ENCODE measurements at regions not wholly inside any gene's neighbourhood (a gene's known extent, or its start where the extent isn't known, plus 50 kb on each side); places are given as distances from the start of the nearest gene placed in this dataset.

DNA sequence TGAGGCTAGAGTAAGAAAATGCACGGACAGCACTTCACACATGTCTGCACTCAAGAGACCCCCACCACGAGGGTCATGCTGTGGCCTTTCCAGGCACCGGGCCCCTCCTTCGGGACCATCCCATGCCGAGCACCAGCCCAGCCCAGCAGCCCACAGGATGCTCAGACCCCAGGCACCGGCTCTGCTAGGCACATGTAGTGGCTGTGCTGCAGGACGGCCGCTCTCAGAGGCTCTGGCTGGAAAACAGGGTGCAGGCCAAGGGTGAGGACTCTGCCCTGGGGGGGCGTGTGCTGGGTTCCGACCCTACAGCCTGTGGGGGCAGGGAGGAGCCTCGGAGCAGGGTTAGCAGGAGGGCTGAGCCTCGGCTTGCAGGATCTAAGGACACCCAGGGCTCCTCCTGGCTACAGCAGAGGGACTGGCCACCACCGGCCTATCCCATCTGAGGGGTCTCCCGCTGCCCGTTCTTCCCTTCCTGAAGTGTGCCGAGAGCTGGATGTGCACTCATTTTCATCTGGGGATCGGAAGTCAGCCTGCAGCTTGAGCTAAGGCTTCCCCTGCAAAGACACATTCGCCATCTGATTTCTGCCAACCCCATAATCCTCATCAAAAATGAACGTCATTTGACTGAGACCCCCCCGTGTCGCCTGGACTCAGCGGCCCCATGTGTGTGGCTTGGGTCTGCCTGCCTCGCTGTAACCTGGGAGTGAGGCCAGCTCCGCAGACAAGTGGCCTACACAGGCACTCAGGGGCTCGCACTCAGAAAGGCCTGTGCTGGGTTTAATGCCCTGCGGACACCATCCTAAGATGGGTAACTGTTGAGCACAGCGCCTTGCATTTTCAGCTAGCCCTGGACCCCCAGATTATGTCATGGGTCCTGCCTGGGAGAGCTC is 293.1 kb upstream of the FOXF1 start:
- TF ChIP-seq TEAD4 (IDR thresholded peaks at IDR 0.05) (no peak), RAD21 (IDR thresholded peaks at IDR 0.05; ENCODE audit: low read depth) (no peak), ZBTB7A (IDR thresholded peaks at IDR 0.05; ENCODE audit: low read depth) (no peak), NFIC (IDR thresholded peaks at IDR 0.05) (no peak), CEBPB (IDR thresholded peaks at IDR 0.05) (no peak), REST (IDR thresholded peaks at IDR 0.05; ENCODE audit: low read depth) (no peak), FOXM1 (IDR thresholded peaks at IDR 0.05; ENCODE audit: borderline replicate concordance, low read depth) (no peak), EGR1 (IDR thresholded peaks at IDR 0.05) (no peak), TCF12 (IDR thresholded peaks at IDR 0.05; ENCODE audit: low read depth) (no peak), EP300 (IDR thresholded peaks at IDR 0.05; ENCODE audit: borderline replicate concordance) (no peak), USF1 (IDR thresholded peaks at IDR 0.05) (no peak), YY1 (IDR thresholded peaks at IDR 0.05; ENCODE audit: low read depth) (no peak), TAF1 (IDR thresholded peaks at IDR 0.05; ENCODE audit: low read depth) (no peak), CREB1 (IDR thresholded peaks at IDR 0.05; ENCODE audit: low read depth) (no peak)
- TF ChIP-seq, protein P1, sequence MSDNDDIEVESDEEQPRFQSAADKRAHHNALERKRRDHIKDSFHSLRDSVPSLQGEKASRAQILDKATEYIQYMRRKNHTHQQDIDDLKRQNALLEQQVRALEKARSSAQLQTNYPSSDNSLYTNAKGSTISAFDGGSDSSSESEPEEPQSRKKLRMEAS (IDR thresholded peaks at IDR 0.05) = no peak

GRCh38 chr16:86217891-86218270 is 292.4 kb upstream of the FOXF1 start:
- no peak for TF ChIP-seq USF1 (IDR thresholded peaks at IDR 0.05)
- no peak for TF ChIP-seq ZBTB7A (IDR thresholded peaks at IDR 0.05; ENCODE audit: low read depth)
- TF ChIP-seq EGR1 (IDR thresholded peaks at IDR 0.05) = no peak
- TF ChIP-seq TAF1 (IDR thresholded peaks at IDR 0.05; ENCODE audit: low read depth) = no peak
- no peak for TF ChIP-seq FOXM1 (IDR thresholded peaks at IDR 0.05; ENCODE audit: borderline replicate concordance, low read depth)
- TF ChIP-seq CREB1 (IDR thresholded peaks at IDR 0.05; ENCODE audit: low read depth) = no peak
- no peak for TF ChIP-seq EP300 (IDR thresholded peaks at IDR 0.05; ENCODE audit: borderline replicate concordance)
- TF ChIP-seq YY1 (IDR thresholded peaks at IDR 0.05; ENCODE audit: low read depth) = no peak
- TF ChIP-seq, protein P1 (IDR thresholded peaks at IDR 0.05) = no peak
- no peak for TF ChIP-seq TEAD4 (IDR thresholded peaks at IDR 0.05)
- no peak for TF ChIP-seq REST (IDR thresholded peaks at IDR 0.05; ENCODE audit: low read depth)
- TF ChIP-seq TCF12 (IDR thresholded peaks at IDR 0.05; ENCODE audit: low read depth) = no peak
- TF ChIP-seq CEBPB (IDR thresholded peaks at IDR 0.05) = no peak
- no peak for TF ChIP-seq NFIC (IDR thresholded peaks at IDR 0.05)
- TF ChIP-seq RAD21 (IDR thresholded peaks at IDR 0.05; ENCODE audit: low read depth) = no peak

GRCh38 chr16:86218479-86219170 is 291.7 kb upstream of the FOXF1 start:
- TF ChIP-seq EGR1 (IDR thresholded peaks at IDR 0.05) (no peak), NFIC (IDR thresholded peaks at IDR 0.05) (no peak), RAD21 (IDR thresholded peaks at IDR 0.05; ENCODE audit: low read depth) (no peak), EP300 (IDR thresholded peaks at IDR 0.05; ENCODE audit: borderline replicate concordance) (no peak), TCF12 (IDR thresholded peaks at IDR 0.05; ENCODE audit: low read depth) (no peak), YY1 (IDR thresholded peaks at IDR 0.05; ENCODE audit: low read depth) (no peak), FOXM1 (IDR thresholded peaks at IDR 0.05; ENCODE audit: borderline replicate concordance, low read depth) (no peak), CEBPB (IDR thresholded peaks at IDR 0.05) (no peak), ZBTB7A (IDR thresholded peaks at IDR 0.05; ENCODE audit: low read depth) (no peak), CREB1 (IDR thresholded peaks at IDR 0.05; ENCODE audit: low read depth) (no peak)
- TF ChIP-seq, protein P1 (IDR thresholded peaks at IDR 0.05) = no peak

GRCh38 chr16:86219655-86220445 is 290.5 kb upstream of the FOXF1 start:
- TF ChIP-seq TAF1 (IDR thresholded peaks at IDR 0.05; ENCODE audit: low read depth) (no peak), FOXM1 (IDR thresholded peaks at IDR 0.05; ENCODE audit: borderline replicate concordance, low read depth) (no peak), NFIC (IDR thresholded peaks at IDR 0.05) (no peak)

Measured in Ishikawa (cell line).